Esophagus squamous epithelium (tissue), 4 donors: ENCODE measurements at regions not wholly inside any gene's neighbourhood (a gene's known extent, or its start where the extent isn't known, plus 50 kb on each side); places are given as distances from the start of the nearest gene placed in this dataset.

ENCODE experiments used
- CTCF ChIP-seq, 6 experiments: fragments of 450-650 bp in 4 of 6; fragments of 200-600 bp in 2 of 6; sonication (generic) in 2 of 6; IDR thresholded peaks; one replicate each; pipeline ENCODE4 v1.5.1; 2016 to 2019; ENCODE audit warnings: antibody characterized with exemption in 6 of 6, mild to moderate bottlenecking in 4 of 6, moderate library complexity in 4 of 6
- POLR2A ChIP-seq, 4 donors: fragments of 450-650 bp; IDR thresholded peaks; one replicate each; pipeline ENCODE4 v1.6.1; 2017; ENCODE audit warnings: antibody characterized with exemption in 4 of 4, mild to moderate bottlenecking in 4 of 4, moderate library complexity in 3 of 4

- TF ChIP-seq CTCF (IDR thresholded peaks at IDR 0.05) (no peak), POLR2A (IDR thresholded peaks at IDR 0.05) (no peak)
Observed at GRCh38 chr15:59835776-59836175, 146.7 kb upstream of the BNIP2 start.
